GM18867 (cell line): ENCODE measurements at regions not wholly inside any gene's neighbourhood (a gene's known extent, or its start where the extent isn't known, plus 50 kb on each side); places are given as distances from the start of the nearest gene placed in this dataset.
"Not testable (repeated sequence)": the region's sequence is repeated elsewhere in the genome, so short reads cannot be mapped to it uniquely, and the experiment has no call there.

Experiments used
- ATAC-seq: cut with Tn5 transposase; IDR thresholded peaks from one replicate; pipeline ENCODE4 v1.9.1; 2021; ENCODE audit warnings: mild to moderate bottlenecking, moderate library complexity; ENCODE audit not compliant: unreplicated experiment

- no peak for ATAC-seq
These were observed 119.4 kb upstream of the SPIN4 start for GRCh38 chrX:63470506-63470905.

GRCh38 chrX:63466690-63467089 lies 115.6 kb upstream of the SPIN4 start:
- ATAC-seq: no peak

GRCh38 chrX:63458981-63459380 lies 107.8 kb upstream of the SPIN4 start:
- no peak for ATAC-seq

- no peak for ATAC-seq
These were observed 102.4 kb upstream of the SPIN4 start for GRCh38 chrX:63453571-63453970.

- ATAC-seq: no peak
These were observed 90.6 kb upstream of the SPIN4 start for GRCh38 chrX:63441717-63442116.

- ATAC-seq: no peak
These were observed 88.4 kb upstream of the SPIN4 start for GRCh38 chrX:63439580-63439979.

- ATAC-seq: no peak
These were observed 85.7 kb upstream of the SPIN4 start for GRCh38 chrX:63436865-63437264.

GRCh38 chrX:63434665-63435064 lies 83.5 kb upstream of the SPIN4 start:
- no peak for ATAC-seq

- ATAC-seq: no peak
These were observed 83.1 kb upstream of the SPIN4 start for GRCh38 chrX:63434206-63434605.

- ATAC-seq: no peak
These were observed 78.9 kb upstream of the SPIN4 start for GRCh38 chrX:63430026-63430425.

- no peak for ATAC-seq
These were observed 77.2 kb upstream of the SPIN4 start for GRCh38 chrX:63428348-63428747.

- no peak for ATAC-seq
These were observed 75.4 kb upstream of the SPIN4 start for GRCh38 chrX:63426519-63426918.

- no peak for ATAC-seq
These were observed 72.9 kb upstream of the SPIN4 start for GRCh38 chrX:63424063-63424462.

- ATAC-seq: no peak
These were observed 70.3 kb upstream of the SPIN4 start for GRCh38 chrX:63421411-63421810.

GRCh38 chrX:63418211-63418610 lies 67.1 kb upstream of the SPIN4 start:
- no peak for ATAC-seq

GRCh38 chrX:63417649-63418048 lies 66.5 kb upstream of the SPIN4 start:
- no peak for ATAC-seq

GRCh38 chrX:63409934-63410333 lies 58.8 kb upstream of the SPIN4 start:
- ATAC-seq: not testable (repeated sequence)

- ATAC-seq: no peak
These were observed 56.9 kb upstream of the SPIN4 start for GRCh38 chrX:63408050-63408449.

- no peak for ATAC-seq
These were observed 53.2 kb upstream of the SPIN4 start for GRCh38 chrX:63404332-63404731.

- ATAC-seq: no peak
These were observed 51.0 kb upstream of the SPIN4 start for GRCh38 chrX:63402106-63402505.
